VCaP (cell line): ENCODE measurements at regions not wholly inside any gene's neighbourhood (a gene's known extent, or its start where the extent isn't known, plus 50 kb on each side); places are given as distances from the start of the nearest gene placed in this dataset.

ENCODE experiments used
- H3K27ac ChIP-seq: fragments of 450-650 bp; 2 replicates; pipeline ENCODE4 v1.5.1; 2017
- TF ChIP-seq, protein P1 (sequence below): fragments of 450-650 bp; conservative IDR thresholded peaks from 2 replicates; pipeline ENCODE4 v1.5.1; 2017; ENCODE audit warnings: mild to moderate bottlenecking, moderate library complexity

DNA sequence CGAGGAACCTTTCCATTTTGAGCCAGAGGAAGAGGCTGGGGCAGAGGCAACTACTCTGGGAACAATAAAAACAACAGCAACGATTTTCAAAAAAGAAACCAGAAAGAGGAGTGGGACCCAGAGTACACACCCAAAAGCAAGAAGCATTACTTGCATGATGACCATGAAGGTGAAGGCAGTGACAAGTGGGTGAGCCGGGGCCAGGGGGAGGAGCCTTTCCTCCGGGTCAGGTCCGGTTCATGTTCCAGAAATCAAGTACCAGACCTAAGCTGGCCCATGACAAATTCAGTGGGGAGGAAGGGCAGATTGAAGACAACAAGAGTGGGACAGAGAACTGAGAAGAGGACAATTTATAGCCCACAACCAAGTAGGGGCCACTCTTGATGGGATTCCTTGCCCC, 77.2 kb upstream of the STT3B start:
- H3K27ac ChIP-seq, result no peak overlapping the region
- TF ChIP-seq, protein P1, sequence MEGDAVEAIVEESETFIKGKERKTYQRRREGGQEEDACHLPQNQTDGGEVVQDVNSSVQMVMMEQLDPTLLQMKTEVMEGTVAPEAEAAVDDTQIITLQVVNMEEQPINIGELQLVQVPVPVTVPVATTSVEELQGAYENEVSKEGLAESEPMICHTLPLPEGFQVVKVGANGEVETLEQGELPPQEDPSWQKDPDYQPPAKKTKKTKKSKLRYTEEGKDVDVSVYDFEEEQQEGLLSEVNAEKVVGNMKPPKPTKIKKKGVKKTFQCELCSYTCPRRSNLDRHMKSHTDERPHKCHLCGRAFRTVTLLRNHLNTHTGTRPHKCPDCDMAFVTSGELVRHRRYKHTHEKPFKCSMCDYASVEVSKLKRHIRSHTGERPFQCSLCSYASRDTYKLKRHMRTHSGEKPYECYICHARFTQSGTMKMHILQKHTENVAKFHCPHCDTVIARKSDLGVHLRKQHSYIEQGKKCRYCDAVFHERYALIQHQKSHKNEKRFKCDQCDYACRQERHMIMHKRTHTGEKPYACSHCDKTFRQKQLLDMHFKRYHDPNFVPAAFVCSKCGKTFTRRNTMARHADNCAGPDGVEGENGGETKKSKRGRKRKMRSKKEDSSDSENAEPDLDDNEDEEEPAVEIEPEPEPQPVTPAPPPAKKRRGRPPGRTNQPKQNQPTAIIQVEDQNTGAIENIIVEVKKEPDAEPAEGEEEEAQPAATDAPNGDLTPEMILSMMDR, result no peak

DNA sequence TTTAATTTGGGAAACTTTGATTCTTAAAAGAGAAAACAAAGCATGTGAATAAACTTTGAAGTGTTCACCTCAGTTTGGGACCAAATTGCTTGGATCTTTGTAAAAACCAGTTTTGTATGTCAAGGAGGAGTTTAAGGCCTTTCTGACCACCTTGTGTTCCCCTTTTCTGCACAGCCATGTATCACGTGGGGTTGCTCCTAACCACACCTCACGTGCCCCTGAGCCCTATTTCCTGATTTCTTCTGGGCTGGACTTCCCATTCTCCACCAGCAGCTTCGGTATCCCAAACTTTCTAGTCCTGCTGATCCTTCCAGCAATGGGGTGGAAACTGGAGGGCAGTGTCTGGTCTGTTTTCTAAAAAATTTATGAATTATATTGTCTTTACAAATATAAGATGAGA, 76.4 kb upstream of the STT3B start:
- TF ChIP-seq, protein P1, result no peak

GRCh38 chr3:31461426-31461825, 71.3 kb upstream of the STT3B start:
- no peak overlapping the region for H3K27ac ChIP-seq
- TF ChIP-seq, protein P1, result no peak

More for the DNA sequence above, 76.4 kb upstream of the STT3B start:
- H3K27ac ChIP-seq, result no peak overlapping the region

GRCh38 chr3:31462050-31462569, 70.6 kb upstream of the STT3B start:
- no peak overlapping the region for H3K27ac ChIP-seq
- TF ChIP-seq, protein P1, result no peak; the same call in 1 of the 2 replicates

DNA sequence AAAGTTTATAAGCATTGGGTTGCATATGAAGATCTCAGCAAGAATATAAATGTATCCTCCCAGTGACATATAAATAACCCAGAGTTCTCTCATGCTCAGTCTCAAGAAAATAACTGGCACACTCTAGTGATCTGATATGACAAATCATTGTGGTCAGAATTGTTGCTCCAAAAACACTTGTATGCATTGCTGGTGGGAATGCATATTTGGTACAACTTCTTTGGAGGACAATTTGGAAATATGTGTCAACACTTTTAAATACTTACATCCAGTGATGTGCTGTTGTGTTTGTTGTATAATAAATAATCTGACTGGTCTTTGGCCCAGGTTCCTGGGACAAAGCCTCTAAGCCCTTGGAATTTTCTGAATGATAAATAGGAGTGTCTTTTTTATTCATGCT, 66.7 kb upstream of the STT3B start:
- H3K27ac ChIP-seq, result no peak overlapping the region
- TF ChIP-seq, protein P1, result no peak

- TF ChIP-seq, protein P1, result no peak
- H3K27ac ChIP-seq, result no peak overlapping the region
Measured at GRCh38 chr3:31466866-31467265, 65.9 kb upstream of the STT3B start.

DNA sequence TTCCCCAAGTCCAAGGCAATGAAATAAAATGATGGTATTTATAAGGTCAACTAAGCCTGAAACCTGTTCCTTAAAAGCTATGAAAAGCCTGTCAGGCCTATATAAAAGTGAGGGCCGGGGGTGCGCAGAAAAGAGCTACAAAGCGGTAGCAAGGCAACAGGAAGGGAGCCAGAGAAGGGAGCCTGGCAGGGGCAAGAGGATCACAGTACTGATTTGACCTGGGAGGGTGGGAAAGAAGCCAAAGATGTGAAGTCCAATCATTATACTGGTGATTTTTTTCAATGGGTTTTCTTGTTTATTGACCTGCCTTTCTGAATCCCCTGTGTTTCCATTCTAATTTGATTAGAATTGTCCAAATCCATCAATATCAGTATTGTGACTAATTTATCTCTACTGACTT, 64.3 kb upstream of the STT3B start:
- TF ChIP-seq, protein P1, result no peak

DNA sequence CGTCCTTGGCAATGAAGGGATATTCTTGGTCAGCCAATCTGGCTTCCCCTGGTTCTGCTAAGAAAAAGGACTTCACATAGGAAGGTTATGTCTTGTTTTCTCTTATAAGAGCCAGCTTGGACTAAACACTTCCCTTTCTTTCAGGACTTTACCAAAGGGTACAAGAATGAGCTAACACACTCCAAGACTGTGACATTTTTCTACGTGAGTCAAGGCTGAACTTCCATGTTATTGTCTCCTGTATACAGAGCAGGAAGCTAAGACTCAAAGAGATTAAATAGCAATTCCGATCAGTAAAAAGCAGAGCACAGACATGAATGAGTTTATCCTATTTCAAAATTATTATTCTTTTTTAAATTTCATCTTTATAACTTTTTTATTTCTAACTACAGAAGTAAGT, 63.3 kb upstream of the STT3B start:
- TF ChIP-seq, protein P1, result no peak
- no peak overlapping the region for H3K27ac ChIP-seq

More for the DNA sequence above, 64.3 kb upstream of the STT3B start:
- H3K27ac ChIP-seq, result no peak overlapping the region
